ENCODE measurements at regions not wholly inside any gene's neighbourhood (a gene's known extent, or its start where the extent isn't known, plus 50 kb on each side); places are given as distances from the start of the nearest gene placed in this dataset.

DNA sequence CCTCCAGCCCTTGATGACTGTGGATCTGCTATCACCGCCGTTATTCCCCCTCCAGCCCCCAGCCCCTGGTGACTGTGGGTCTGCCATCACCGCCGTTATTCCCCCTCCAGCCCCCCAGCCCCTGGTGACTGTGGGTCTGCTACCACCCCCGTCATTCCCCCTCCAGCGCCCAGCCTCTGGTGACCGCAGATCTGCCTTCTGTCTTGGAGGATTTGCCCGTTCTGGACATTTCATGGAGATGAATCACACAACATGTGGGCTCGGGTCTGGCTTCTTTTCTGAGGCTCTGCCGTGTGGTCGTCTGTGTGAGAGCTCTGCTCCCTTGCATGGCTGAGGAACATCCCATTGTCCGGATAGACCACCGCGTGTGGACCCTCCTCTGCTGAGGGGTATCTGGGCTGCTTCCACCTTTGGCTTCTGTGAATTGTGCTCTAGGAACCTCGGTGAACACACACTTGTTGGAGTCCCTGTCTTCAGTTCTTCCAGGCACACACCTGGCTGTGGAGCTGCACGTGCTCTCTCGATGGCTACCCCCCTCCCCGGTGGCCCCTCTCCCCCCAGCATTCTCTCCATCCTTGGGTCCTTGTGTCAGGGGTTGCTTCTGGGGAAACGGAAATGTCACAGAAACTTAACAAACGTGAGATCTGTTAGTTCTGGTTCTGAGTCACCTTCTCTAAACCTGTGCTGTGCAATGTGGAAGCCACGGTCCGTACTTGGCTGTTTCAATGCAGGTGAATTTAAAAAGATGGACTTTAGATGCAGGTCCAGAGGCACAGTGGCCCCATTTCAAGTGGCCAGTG lies 105.3 kb upstream of the COL5A1 start:
- TF ChIP-seq, protein P1, sequence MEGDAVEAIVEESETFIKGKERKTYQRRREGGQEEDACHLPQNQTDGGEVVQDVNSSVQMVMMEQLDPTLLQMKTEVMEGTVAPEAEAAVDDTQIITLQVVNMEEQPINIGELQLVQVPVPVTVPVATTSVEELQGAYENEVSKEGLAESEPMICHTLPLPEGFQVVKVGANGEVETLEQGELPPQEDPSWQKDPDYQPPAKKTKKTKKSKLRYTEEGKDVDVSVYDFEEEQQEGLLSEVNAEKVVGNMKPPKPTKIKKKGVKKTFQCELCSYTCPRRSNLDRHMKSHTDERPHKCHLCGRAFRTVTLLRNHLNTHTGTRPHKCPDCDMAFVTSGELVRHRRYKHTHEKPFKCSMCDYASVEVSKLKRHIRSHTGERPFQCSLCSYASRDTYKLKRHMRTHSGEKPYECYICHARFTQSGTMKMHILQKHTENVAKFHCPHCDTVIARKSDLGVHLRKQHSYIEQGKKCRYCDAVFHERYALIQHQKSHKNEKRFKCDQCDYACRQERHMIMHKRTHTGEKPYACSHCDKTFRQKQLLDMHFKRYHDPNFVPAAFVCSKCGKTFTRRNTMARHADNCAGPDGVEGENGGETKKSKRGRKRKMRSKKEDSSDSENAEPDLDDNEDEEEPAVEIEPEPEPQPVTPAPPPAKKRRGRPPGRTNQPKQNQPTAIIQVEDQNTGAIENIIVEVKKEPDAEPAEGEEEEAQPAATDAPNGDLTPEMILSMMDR (conservative IDR thresholded peaks at IDR 0.05; ENCODE audit: control insufficient read depth, insufficient read depth, low read depth, low read length), result no peak
- DNase-seq (ENCODE audit: low read depth), result peak; percentile 80
- H3K4me3 ChIP-seq (ENCODE audit: control insufficient read depth, low read depth, low read length), result no peak overlapping the region

GRCh38 chr9:134536931-134537330 lies 104.7 kb upstream of the COL5A1 start:
- no peak for DNase-seq (ENCODE audit: low read depth)
- no peak overlapping the region for H3K4me3 ChIP-seq (ENCODE audit: control insufficient read depth, low read depth, low read length)
- TF ChIP-seq, protein P1 (conservative IDR thresholded peaks at IDR 0.05; ENCODE audit: control insufficient read depth, insufficient read depth, low read depth, low read length), result no peak

DNA sequence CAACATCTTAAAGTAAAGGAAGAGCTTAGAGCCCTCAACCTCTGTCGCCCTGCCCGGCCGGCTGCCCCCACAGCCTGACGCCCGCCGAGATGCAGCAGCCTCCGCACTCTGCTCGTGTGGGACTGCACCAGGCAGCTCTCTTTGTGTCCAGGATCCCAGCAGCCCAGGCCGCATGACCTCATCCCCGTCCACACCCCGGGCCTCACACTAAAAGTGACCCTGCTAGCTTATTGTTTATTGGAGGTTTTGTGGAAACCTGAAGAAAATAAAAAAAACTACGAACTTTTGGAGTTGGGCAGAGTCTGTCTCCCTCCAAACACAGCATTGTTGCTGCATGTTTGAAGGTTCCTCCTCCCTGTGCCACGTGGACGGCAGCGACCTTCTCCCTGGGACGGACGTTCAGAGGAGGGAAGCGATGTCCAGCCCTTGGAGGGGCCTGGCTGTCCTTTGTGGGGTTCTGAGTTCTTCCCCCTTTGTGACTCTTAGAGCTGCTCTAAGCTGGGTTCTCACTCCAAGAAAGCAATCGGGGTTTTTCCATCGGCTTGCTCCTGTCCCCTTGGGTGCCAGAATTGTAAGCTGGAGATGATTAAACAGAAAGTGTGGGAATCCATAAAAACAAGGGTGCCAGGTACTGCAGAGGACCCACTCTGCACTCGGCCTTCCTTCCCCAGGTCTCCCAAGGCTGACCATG lies 103.5 kb upstream of the COL5A1 start:
- H3K4me3 ChIP-seq (ENCODE audit: control insufficient read depth, low read depth, low read length), result no peak overlapping the region
- TF ChIP-seq, protein P1 (conservative IDR thresholded peaks at IDR 0.05; ENCODE audit: control insufficient read depth, insufficient read depth, low read depth, low read length), result no peak
- peak; percentile 40 for DNase-seq (ENCODE audit: low read depth)

DNA sequence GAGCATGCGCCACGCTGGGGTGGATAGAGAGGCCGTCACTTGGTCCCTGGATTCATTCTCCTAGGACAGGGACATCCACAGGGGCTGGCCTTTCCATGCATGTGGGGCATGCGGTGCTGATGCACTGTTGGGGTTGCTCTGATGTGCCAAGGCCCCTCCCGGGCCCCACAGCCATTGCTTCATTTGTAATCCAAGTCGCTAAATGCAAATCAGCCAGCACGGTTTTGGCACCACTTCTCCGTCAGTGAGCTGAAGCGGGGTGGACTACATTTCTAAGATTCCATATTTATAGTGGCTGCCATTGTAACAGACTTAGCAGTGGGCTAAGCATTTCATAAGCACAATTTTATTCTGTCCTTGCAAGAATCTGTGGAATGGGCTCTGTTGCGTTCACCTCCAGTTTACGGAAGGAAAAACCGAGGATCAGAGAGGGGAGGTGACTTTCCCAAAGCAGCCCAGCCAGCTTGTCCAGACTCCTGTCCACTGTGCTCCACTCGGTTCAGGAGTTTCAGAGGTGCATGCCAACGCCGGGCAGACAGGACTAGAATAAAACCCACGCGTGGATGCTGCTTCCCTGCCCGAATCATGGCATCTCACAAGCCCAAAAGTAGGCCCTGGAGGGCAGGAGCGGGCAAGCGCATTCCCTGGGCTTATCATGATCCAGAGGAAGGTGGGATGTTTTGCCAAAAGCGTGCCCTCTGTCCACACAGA lies 102.6 kb upstream of the COL5A1 start:
- no peak overlapping the region for H3K4me3 ChIP-seq (ENCODE audit: control insufficient read depth, low read depth, low read length)
- DNase-seq (ENCODE audit: low read depth), result no peak
- TF ChIP-seq, protein P1 (conservative IDR thresholded peaks at IDR 0.05; ENCODE audit: control insufficient read depth, insufficient read depth, low read depth, low read length), result no peak

DNA sequence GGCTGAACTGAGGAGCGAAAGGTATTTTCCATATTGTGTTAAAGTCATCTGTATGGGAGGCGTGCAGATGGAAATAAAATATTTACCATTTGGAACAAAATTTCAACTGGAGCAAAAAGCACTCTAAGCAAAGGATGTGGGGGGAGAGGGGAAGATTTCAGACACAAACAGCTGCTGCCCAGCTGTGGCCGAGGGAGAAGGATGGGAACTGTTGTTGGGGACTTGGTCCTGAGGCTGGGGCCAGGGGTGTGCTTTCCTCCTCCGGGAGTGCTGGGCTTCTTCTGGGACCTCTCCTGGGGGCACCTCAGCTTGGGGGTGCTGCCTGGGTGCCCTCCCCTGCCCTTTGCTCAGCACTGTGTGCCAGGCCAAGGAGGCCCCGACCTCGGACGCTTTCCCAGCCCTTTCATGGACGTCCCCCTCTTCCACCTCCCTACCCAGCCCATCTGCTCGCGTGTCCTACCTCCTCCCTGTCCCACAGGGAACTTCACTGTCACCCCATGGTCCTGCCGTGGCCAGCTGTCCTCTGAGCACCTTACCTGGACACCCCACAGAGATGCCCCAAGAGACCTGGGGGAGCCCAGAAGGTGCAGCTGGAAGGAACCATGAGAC lies 101.9 kb upstream of the COL5A1 start:
- TF ChIP-seq, protein P1 (conservative IDR thresholded peaks at IDR 0.05; ENCODE audit: control insufficient read depth, insufficient read depth, low read depth, low read length), result no peak
- no peak overlapping the region for H3K4me3 ChIP-seq (ENCODE audit: control insufficient read depth, low read depth, low read length)
- DNase-seq (ENCODE audit: low read depth), result no peak

- DNase-seq (ENCODE audit: low read depth), result no peak
- TF ChIP-seq, protein P1 (conservative IDR thresholded peaks at IDR 0.05; ENCODE audit: control insufficient read depth, insufficient read depth, low read depth, low read length), result no peak
- no peak overlapping the region for H3K4me3 ChIP-seq (ENCODE audit: control insufficient read depth, low read depth, low read length)
Observed at GRCh38 chr9:134540276-134541096, 101.1 kb upstream of the COL5A1 start.

Measured in fibroblast of mammary gland (primary cell).